ENCODE measurements at regions not wholly inside any gene's neighbourhood (a gene's known extent, or its start where the extent isn't known, plus 50 kb on each side); places are given as distances from the start of the nearest gene placed in this dataset.

DNA sequence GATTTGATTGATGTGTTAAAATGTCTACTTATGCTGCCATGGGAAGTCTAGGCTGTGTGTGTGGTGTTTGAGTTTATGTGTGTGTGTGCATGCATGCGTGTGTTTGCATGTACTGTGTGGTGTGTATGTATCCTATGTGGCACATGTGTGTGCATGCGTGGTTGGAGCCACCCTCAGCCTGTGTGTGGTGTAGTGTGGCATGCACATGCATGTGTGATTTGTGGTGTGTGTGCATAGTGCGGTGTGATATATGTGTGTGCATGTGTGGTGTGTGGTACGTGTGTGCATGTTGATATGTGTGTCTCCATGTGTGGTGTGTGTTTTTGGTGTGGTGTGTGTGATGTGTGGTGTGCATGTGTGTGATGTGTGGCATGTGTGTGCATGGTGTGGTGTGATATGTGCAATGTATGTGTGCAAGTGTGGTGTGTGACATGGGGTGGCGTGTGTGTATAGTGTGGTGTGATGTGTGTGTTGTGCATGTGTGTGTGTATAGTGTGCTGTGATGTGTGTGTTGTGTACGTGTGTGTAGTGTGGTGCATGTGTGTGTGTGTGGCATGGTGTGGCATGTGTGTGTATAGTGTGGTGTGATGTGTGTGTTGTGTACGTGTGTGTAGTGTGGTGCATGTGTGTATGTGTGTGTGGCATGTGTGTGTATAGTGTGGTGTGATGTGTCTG is 66.6 kb upstream of the HDAC4 start:
- no peak for DNase-seq (ENCODE audit: low read depth in 6 of 9, low spot score in 9 of 9)
- no peak overlapping the region for H3K27ac ChIP-seq (ENCODE audit: low read depth in 1 of 2, low read length in 1 of 2)
- no peaks in the 10 kb centered on the region for H3K27me3 ChIP-seq (ENCODE audit: control insufficient read depth in 2 of 2, insufficient read depth in 1 of 2, low read length in 1 of 2)
- peaks cover 1 to 14% of the 10 kb centered on the region in 2 donors for H3K9me3 ChIP-seq (ENCODE audit: control insufficient read depth in 2 of 2, insufficient read depth in 1 of 2, low read length in 1 of 2)
- WGBS: 98% methylated on average over 7 of the region's 7 CpGs
- H3K4me3 ChIP-seq (ENCODE audit: low read length in 2 of 2): no peak overlapping the region
- peaks cover 6 to 15% of the 10 kb centered on the region in 2 donors for H3K4me1 ChIP-seq (ENCODE audit: control insufficient read depth in 2 of 2, insufficient read depth in 2 of 2, low read length in 2 of 2)
- H3K36me3 ChIP-seq (ENCODE audit: control insufficient read depth in 2 of 2, insufficient read depth in 2 of 2, low read length in 1 of 2): no peaks in the 10 kb centered on the region

DNA sequence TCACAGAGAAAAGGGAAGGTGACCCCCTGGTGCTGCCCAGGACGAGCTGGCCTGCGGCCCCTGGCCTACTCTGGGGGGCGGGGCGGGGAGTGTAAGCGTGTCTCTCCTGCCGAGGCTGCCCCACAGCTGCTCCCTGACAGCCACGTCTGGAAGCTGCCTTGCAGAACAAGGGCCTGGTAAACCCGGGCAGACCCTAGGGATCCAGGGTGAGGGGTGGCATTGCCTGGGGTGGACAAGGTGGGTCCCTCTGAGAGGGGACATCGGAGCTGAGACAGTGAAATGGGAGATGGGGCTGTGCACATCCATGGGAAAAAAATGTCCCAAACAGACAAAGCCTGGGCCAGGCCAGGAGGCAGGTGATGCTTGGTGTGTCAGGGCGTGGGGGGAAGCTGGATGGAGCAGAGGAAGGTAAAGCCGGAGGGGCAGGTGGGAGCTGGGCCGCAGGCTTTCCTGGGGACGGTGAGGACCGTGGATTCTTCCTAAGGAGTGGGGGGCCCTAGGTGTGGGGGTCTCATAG is 66.0 kb upstream of the HDAC4 start:
- no peaks in the 10 kb centered on the region for H3K36me3 ChIP-seq (ENCODE audit: control insufficient read depth in 2 of 2, insufficient read depth in 2 of 2, low read length in 1 of 2)
- peaks cover 6 to 15% of the 10 kb centered on the region in 2 donors for H3K4me1 ChIP-seq (ENCODE audit: control insufficient read depth in 2 of 2, insufficient read depth in 2 of 2, low read length in 2 of 2)
- no peak overlapping the region for H3K4me3 ChIP-seq (ENCODE audit: low read length in 2 of 2)
- 93% methylated on average over 14 of the region's 14 CpGs for WGBS
- peaks cover 1 to 14% of the 10 kb centered on the region in 2 donors for H3K9me3 ChIP-seq (ENCODE audit: control insufficient read depth in 2 of 2, insufficient read depth in 1 of 2, low read length in 1 of 2)
- H3K27me3 ChIP-seq (ENCODE audit: control insufficient read depth in 2 of 2, insufficient read depth in 1 of 2, low read length in 1 of 2): no peaks in the 10 kb centered on the region
- DNase-seq (ENCODE audit: low read depth in 6 of 9, low spot score in 9 of 9): no peak
- no peak overlapping the region for H3K27ac ChIP-seq (ENCODE audit: low read depth in 1 of 2, low read length in 1 of 2)

DNA sequence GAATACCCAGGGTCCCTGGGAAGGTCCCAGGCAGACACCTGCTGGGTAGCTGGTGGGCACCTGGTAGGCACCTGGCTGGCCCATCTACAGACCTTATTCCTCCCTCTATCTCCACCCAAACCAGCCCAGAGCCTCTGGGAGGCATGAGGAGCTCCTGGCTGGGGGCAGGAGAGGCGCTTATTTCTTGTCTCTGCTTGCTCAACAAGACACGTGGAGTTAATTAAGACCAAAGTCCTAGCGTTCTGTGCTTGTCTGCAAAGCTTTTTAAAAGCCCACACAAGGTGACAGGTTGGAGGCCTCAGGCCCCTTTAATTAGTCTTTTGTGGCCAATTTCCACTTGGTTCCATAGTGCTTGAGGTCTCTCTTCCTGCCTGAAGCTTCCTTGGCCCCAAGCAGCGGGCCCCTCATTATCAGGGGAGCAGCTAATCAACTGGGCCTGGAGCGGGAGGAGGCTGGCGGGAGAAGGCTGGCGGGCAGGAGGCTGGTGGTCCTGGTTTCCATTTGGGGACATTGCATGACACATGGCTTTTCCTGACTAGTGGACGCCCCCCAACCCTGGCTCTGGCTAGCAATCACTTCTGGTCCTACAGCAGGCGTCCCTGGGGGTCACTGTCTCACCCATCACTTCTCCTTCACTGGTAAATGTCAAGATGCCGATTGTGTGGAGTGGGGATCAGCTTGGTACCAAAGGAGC is 65.4 kb upstream of the HDAC4 start:
- H3K27me3 ChIP-seq (ENCODE audit: control insufficient read depth in 2 of 2, insufficient read depth in 1 of 2, low read length in 1 of 2): no peaks in the 10 kb centered on the region
- H3K27ac ChIP-seq (ENCODE audit: low read depth in 1 of 2, low read length in 1 of 2): no peak overlapping the region
- H3K4me3 ChIP-seq (ENCODE audit: low read length in 2 of 2): no peak overlapping the region
- peaks cover 6 to 15% of the 10 kb centered on the region in 2 donors for H3K4me1 ChIP-seq (ENCODE audit: control insufficient read depth in 2 of 2, insufficient read depth in 2 of 2, low read length in 2 of 2)
- H3K36me3 ChIP-seq (ENCODE audit: control insufficient read depth in 2 of 2, insufficient read depth in 2 of 2, low read length in 1 of 2): no peaks in the 10 kb centered on the region
- WGBS: 96% methylated on average over 10 of the region's 10 CpGs
- H3K9me3 ChIP-seq (ENCODE audit: control insufficient read depth in 2 of 2, insufficient read depth in 1 of 2, low read length in 1 of 2): peaks cover 1 to 14% of the 10 kb centered on the region in 2 donors
- no peak for DNase-seq (ENCODE audit: low read depth in 6 of 9, low spot score in 9 of 9)

DNA sequence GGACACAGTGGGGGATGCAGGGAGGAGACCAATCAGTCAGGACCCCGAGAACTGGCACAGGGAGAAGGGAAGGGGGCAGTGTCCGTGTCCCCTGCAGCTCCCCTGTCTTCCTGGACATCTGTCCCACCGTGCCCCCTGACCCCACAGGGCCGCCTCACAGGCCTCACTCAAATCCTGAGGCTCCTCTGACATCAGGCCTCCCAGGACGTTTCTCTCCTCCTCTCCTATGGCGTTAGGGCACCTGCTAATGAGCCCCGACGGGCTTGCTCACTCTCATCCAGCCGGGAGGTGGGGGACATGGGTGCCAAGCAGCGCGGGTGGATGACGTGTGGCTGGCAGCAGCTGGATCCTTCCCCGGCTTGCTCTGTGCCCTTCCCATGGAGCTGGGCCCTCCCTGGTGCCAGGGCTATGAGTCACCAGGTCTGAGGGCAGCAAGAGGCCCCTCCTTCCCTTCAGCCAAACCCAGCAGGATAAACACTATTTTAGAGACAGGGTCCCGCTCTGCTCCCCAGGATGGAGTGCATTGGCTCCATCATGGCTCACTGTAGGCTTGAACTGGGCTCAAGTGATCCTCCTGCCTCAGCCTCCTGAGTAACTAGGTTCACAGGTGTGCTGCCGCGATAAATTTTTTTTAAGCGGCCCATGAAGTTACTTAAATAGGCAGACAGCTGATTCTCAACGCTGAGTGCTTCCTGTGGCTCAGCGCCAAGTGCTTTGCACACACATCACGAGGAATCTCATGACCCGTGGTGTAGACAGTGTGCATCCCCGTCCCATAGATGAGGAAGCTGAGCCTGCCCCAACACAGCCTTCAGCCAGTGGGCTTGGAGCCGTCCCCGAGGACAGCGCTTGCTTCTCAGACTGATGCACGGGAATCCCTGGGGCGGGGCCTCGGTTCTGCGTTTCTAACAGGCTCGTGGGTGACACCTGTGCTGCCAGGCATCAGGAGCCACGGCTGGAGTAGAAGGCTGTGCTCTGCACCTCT is 64.5 kb upstream of the HDAC4 start:
- Histone ChIP-seq H3K9me3 (ENCODE audit: control insufficient read depth in 2 of 2, insufficient read depth in 1 of 2, low read length in 1 of 2) (peaks cover 1 to 14% of the 10 kb centered on the region in 2 donors), H3K27me3 (ENCODE audit: control insufficient read depth in 2 of 2, insufficient read depth in 1 of 2, low read length in 1 of 2) (no peaks in the 10 kb centered on the region), H3K4me3 (ENCODE audit: low read length in 2 of 2) (no peak overlapping the region), H3K27ac (ENCODE audit: low read depth in 1 of 2, low read length in 1 of 2) (no peak overlapping the region), H3K4me1 (ENCODE audit: control insufficient read depth in 2 of 2, insufficient read depth in 2 of 2, low read length in 2 of 2) (peaks cover 6 to 15% of the 10 kb centered on the region in 2 donors), H3K36me3 (ENCODE audit: control insufficient read depth in 2 of 2, insufficient read depth in 2 of 2, low read length in 1 of 2) (no peaks in the 10 kb centered on the region)
- DNase-seq (ENCODE audit: low read depth in 6 of 9, low spot score in 9 of 9): peak in 7 of 9 donors; percentile 18 to 77 (median 41)
- 74% methylated on average over 31 of the region's 31 CpGs for WGBS

DNA sequence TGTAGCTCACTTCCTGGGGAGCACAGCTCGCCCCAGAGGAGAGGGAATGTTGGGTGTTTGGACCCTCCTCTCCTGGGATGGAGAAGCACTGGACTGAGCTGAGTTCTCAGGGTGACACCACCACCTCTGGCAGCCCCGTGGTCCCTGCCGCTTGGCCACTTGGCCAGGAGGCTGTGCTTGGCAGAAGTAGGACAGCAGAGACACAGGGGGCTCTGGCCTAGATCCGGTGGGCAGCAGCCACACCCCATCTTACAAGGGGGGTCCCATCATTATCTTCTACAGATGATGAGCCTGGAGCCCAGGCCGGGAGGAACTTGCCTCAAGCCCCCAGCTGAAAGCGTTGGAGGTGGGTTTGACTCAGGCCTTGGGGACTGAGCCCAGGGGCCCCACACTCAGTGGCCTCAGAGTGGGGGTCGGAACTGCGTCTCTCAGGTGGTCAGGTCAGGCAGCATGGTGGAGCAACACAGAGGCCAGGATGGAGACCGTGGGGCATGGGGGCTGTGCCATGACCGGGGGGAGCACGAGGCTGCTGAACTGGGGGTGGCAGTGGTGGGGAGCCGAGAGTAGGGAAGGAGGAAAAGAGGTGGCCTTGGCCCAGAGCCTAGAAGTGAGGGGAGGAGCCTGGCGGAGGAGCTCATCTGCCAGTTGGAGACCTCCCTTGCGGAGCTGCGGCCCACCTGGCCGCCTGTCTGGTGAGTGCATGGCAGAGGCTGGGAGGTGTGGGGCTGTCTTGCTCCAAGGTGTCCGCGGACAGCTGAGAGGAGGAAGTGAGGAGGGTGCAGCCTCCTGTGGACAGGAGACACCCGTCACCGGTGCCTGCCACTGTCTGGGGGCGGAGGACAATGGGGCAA is 63.6 kb upstream of the HDAC4 start:
- Histone ChIP-seq H3K27ac (ENCODE audit: low read depth in 1 of 2, low read length in 1 of 2) (no peak overlapping the region), H3K27me3 (ENCODE audit: control insufficient read depth in 2 of 2, insufficient read depth in 1 of 2, low read length in 1 of 2) (no peaks in the 10 kb centered on the region), H3K4me3 (ENCODE audit: low read length in 2 of 2) (no peak overlapping the region), H3K4me1 (ENCODE audit: control insufficient read depth in 2 of 2, insufficient read depth in 2 of 2, low read length in 2 of 2) (peaks cover 6 to 15% of the 10 kb centered on the region in 2 donors), H3K9me3 (ENCODE audit: control insufficient read depth in 2 of 2, insufficient read depth in 1 of 2, low read length in 1 of 2) (peaks cover 1 to 9% of the 10 kb centered on the region in 2 donors), H3K36me3 (ENCODE audit: control insufficient read depth in 2 of 2, insufficient read depth in 2 of 2, low read length in 1 of 2) (no peaks in the 10 kb centered on the region)
- 96% methylated on average over 21 of the region's 21 CpGs for WGBS
- no peak for DNase-seq (ENCODE audit: low read depth in 6 of 9, low spot score in 9 of 9)

DNA sequence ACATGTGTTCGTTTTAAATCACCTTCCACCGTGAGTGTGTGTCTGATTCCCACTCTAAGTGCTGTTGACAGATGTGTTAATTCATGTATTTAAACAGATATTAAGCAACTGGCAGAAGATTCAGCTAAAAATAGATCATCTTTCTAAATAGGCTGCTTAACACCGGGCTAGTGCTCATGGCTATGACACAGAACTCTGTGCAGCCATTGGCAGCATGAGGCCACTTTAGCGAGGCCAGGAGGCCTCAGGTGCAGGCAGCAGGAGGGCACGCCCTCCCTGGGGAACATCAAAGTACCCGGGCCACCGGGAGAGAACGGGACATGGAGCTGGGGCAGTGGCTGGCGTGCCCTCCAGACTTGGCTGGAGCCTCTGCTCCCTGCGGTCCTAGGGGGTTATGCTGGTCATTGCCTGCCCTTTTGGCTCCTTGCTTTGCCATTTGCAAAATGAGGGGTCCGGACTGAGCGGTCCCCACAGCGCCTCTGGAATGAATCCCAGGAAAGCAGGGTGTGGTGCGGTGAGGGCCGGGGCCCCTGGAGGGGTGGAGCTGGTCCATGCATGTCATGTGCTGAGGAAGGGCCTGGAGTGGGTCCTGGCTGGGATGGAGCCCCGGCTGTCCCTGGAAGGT is 62.8 kb upstream of the HDAC4 start:
- Histone ChIP-seq H3K27me3 (ENCODE audit: control insufficient read depth in 2 of 2, insufficient read depth in 1 of 2, low read length in 1 of 2) (no peaks in the 10 kb centered on the region), H3K36me3 (ENCODE audit: control insufficient read depth in 2 of 2, insufficient read depth in 2 of 2, low read length in 1 of 2) (no peaks in the 10 kb centered on the region), H3K4me1 (ENCODE audit: control insufficient read depth in 2 of 2, insufficient read depth in 2 of 2, low read length in 2 of 2) (peaks cover 6 to 15% of the 10 kb centered on the region in 2 donors), H3K27ac (ENCODE audit: low read depth in 1 of 2, low read length in 1 of 2) (no peak overlapping the region), H3K9me3 (ENCODE audit: control insufficient read depth in 2 of 2, insufficient read depth in 1 of 2, low read length in 1 of 2) (peaks cover 1 to 2% of the 10 kb centered on the region in 2 donors), H3K4me3 (ENCODE audit: low read length in 2 of 2) (no peak overlapping the region)
- DNase-seq (ENCODE audit: low read depth in 6 of 9, low spot score in 9 of 9): no peak
- WGBS: 93% methylated on average over 16 of the region's 16 CpGs

DNA sequence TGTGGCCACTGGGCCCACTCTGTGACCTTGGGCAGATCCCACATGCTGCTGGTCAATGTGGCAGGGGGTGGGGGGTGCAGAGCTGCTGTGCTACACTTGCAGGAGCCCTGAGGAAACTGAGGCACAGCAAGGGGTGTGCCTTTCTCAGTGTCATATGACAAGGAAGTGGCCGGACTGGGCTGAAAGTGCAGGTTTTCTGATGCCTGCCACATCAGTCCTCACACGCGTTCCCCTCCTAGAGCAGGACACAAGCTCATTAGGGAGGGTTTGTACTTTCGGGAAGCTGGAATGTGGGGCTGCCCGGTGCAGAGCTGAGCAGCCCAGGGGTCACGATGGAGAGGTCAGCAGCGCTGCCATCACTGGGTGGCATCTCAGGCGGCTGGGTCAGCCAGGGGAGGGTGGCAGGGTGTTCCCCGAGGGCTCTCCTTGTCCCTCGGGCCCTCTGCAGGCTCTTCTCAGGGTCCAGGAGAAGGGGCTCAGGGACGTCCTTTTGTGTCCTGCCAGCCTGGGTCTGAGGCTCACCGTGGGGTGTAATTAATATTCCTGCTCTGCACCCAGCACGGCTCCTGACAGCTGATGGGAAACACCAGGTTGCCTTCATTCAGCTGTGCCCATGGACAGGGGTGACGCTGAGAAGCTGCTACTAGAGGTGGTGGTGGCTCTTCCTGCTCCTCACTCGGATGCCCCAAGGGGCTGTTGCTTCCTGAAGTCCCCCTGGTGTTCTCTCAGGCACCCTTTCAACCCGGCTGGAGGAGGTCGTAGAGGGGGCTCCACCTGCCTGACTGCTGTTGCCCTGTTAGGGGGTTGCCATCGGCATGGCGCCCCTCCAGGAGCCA is 62.1 kb upstream of the HDAC4 start:
- H3K4me3 ChIP-seq (ENCODE audit: low read length in 2 of 2): no peak overlapping the region
- no peak for DNase-seq (ENCODE audit: low read depth in 6 of 9, low spot score in 9 of 9)
- WGBS: 95% methylated on average over 19 of the region's 19 CpGs

More for the DNA sequence above, 62.1 kb upstream of the HDAC4 start:
- Histone ChIP-seq H3K27me3 (ENCODE audit: control insufficient read depth in 2 of 2, insufficient read depth in 1 of 2, low read length in 1 of 2) (no peaks in the 10 kb centered on the region), H3K27ac (ENCODE audit: low read depth in 1 of 2, low read length in 1 of 2) (no peak overlapping the region), H3K36me3 (ENCODE audit: control insufficient read depth in 2 of 2, insufficient read depth in 2 of 2, low read length in 1 of 2) (no peaks in the 10 kb centered on the region), H3K9me3 (ENCODE audit: control insufficient read depth in 2 of 2, insufficient read depth in 1 of 2, low read length in 1 of 2) (peaks cover 0 to 1% of the 10 kb centered on the region in 2 donors), H3K4me1 (ENCODE audit: control insufficient read depth in 2 of 2, insufficient read depth in 2 of 2, low read length in 2 of 2) (peaks cover 6 to 15% of the 10 kb centered on the region in 2 donors)
